Activated CD8-positive, alpha-beta memory T cell treated with anti-CD3 and anti-CD28 coated beads, Interleukin-2, amount 50 U/mL, for 24 hours (primary cell): ENCODE measurements at regions not wholly inside any gene's neighbourhood (a gene's known extent, or its start where the extent isn't known, plus 50 kb on each side); places are given as distances from the start of the nearest gene placed in this dataset.

Source experiments
- DNase-seq: peaks from one replicate; pipeline ENCODE4 v3.0.0-alpha.2; 2020; ENCODE audit errors: extremely low read depth

- DNase-seq, result no peak
Observed at GRCh38 chr11:104338186-104338585, 174.2 kb upstream of the PDGFD start.

DNA sequence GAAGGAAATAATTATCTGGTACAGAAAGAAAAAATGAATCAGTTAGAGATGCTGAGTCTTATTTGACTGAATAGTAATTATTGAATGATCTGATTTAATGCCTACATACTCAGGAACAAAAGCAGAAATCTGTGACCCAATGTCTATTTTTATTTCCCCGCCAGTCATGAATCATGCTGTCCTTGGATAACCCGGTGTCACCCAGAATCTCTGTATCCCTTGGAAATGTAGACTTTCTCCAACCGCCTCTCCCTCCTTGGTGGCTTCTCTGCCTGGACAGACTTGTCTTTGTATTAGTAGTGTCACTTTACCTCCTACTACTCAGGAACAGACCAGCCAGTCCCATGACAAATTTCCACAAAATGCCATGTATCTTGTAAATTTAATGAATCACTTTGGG is 173.3 kb upstream of the PDGFD start:
- no peak for DNase-seq

DNA sequence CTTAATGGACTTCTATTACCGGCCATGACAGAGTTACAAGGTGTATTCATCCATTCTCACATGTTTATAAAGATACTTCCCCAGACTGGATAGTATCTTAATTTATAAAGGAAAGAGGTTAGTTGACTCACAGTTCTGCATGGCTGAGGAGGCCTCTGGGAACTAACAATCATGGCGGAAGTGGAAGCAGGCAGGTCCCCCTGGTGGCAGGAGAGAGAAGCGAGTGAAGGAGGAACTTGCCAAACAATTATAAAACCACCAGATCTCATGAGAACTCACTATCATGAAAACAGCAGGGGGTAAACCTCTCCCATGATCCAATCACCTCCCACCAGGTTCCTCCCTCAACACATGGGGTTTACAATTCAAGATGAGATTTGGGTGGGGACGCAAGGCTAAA is 170.0 kb upstream of the PDGFD start:
- DNase-seq, result no peak

DNA sequence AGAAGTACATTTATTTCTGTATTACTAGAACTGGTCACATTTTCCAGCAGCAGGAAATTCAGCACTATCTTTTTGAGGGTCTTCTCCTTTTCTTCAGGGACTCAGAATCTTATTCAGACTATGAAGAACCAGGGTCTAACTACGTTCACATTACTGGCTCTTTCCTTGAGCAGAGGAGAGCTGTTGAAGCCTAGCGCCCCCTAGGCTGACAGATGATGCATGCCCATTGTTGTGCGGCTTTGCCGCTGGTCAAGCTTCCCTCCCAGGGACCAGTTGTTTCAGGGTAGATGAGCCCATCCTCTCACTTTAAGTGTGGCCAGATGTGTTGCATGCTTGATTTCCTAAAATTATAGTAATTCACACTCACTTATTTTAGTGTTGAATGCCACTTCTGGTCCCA is 168.2 kb upstream of the PDGFD start:
- no peak for DNase-seq

DNA sequence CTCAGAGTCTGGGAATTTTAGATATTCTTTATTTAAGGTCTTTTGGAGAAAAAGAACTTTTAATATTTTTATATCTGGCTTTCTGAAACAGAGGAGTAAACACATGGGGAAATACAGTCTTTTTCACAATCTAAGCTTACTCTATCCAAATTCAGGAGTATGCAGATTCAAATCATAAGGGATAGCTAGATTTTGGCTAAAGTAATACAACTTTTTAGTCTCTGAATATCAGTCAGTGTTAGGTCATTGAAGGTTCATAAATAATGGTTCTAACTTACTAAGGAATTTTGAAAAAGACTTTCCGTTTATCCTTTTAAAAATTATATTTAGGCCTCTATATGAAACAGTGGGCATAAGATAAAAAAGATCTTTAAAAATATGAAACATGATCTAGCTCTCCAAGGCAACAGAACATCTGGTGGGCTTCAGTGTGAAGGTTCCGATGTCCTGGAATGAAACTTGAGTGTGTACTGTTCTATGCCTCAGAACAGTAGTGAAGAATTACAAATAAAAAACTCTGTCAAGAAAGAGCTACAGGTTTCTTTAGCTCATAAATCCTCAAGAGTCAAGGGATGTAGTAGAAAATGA is 165.2 kb upstream of the PDGFD start:
- DNase-seq, result no peak

GRCh38 chr11:104328512-104328907 is 164.6 kb upstream of the PDGFD start:
- no peak for DNase-seq

DNA sequence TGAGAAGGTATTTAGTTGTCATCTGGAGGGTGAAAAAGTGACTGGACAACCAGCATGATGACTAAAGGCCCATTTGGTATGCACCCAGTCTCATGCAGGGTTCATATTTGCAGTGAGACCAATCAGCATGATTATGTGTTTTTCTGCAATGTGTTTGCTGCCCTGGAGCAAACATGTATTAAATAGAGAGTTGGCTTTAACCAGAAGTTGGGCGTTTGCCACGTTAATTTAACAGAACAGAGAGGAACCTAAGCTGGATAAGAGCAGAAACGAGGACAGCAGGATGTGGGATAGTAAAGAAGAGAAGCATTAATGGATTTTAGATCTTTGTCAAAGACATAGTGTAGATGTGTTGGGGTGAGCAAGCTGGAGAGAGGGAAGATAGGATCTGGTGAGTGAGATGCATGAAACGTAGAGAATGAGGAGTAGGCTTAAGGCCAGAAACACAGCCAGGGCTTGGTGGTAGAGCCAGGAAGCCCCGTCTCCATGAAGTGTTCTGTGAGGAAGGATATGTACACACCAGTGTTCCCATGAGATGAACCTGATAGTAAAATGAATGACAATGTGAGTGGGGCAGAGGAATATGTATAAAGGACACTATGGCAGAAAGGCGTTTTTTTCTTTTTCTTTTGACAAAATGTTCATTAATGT is 164.0 kb upstream of the PDGFD start:
- no peak for DNase-seq

DNA sequence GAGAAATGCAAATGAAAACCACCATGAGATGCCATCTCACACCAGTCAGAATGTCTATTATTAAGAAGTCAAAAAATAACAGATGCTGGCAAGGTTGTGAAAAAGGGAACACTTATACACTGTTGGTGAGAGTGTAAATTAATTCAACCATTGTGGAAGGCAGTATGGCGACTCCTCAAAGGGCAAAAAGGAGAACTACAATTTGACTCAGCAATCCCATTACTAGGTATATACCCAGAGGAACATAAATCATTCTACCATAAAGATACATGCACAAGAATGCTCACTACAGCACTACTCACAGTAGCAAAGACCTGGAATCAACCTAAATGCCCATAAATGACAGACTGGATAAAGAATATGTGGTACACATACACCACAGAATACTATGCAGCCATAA is 161.1 kb upstream of the PDGFD start:
- no peak for DNase-seq

- no peak for DNase-seq
Observed at GRCh38 chr11:104324276-104324675, 160.3 kb upstream of the PDGFD start.

DNA sequence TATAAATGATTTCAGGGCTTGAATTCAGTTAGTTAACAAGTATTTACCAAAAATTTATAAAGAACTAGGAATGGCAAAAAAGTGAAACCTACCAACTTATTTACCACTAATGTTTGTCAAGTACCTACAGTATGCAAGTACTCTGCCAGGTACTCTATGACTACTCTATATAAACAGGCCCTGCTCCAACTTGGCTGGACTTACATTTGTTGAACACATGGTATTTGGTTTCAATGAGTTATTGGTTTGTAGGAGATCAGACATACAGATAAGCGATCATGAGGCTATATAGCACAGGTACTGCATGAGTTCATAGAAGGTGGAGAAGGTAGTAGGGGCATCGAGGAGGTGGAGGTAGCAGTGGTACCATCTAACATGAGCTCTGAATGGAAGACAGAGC is 159.9 kb upstream of the PDGFD start:
- DNase-seq, result no peak

GRCh38 chr11:104322696-104323095 is 158.7 kb upstream of the PDGFD start:
- no peak for DNase-seq

- no peak for DNase-seq
Observed at GRCh38 chr11:104320956-104321355, 157.0 kb upstream of the PDGFD start.

DNA sequence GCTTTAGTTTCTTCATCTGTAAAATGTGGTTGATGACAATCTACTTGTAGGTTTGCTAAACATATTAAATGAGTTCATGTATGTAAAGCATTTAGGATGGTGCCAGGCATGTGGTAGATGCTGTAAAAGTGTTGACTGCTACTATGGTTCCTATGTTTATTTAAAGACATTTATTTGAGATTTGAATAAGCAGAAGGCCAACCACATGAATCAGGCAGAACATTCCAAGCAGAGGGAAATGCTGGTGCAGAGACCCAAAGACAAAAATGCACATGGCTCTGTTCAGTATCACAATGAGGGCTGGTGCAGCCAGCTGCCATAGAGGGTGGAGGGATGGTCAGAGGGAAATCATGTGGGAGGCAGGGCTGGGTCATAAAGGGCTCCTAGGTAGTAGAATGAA is 156.2 kb upstream of the PDGFD start:
- DNase-seq, result no peak

- no peak for DNase-seq
Observed at GRCh38 chr11:104319396-104319795, 155.4 kb upstream of the PDGFD start.

GRCh38 chr11:104306862-104307474 is 143.0 kb upstream of the PDGFD start:
- no peak for DNase-seq

- DNase-seq, result no peak
Observed at GRCh38 chr11:104301776-104302175, 137.8 kb upstream of the PDGFD start.

DNA sequence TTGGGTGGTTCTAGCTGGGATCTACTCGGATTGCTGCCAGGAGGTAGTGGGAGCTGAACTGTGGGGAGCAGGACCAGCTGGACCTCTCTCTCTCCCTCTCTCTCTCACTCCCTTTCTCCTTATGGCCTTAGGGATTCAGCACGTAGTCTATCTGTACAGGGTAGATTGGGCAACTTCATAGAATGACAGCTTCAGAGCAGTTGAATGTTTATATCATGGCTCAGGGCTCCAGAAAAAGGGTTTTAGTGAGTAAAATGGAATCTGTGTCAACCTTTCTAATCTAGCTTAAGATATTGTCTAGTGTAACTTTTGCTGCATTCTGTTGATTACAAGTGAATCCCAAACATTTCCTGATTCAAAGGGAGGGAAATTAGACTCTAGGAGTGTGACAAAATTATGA is 127.7 kb upstream of the PDGFD start:
- DNase-seq, result no peak

DNA sequence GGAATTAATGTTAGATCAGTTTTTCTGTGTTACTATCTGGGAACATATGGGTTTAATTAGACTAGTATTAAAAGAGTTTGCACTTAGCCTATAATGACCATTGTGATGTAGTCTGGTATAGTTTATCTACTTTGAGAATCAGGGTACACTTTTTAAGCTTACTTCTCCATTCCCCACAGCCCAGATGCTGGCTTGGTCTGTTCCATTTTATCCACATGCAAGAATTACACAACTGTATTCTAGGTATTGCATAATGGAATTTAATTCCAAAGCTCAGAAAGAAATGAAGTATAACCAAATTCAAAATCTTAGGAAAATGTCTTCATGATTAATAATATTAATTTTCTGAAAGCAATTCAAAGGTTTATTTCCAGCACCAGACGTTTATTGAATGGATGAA is 122.2 kb upstream of the PDGFD start:
- DNase-seq, result no peak

GRCh38 chr11:104279587-104279986 is 115.6 kb upstream of the PDGFD start:
- DNase-seq, result no peak

DNA sequence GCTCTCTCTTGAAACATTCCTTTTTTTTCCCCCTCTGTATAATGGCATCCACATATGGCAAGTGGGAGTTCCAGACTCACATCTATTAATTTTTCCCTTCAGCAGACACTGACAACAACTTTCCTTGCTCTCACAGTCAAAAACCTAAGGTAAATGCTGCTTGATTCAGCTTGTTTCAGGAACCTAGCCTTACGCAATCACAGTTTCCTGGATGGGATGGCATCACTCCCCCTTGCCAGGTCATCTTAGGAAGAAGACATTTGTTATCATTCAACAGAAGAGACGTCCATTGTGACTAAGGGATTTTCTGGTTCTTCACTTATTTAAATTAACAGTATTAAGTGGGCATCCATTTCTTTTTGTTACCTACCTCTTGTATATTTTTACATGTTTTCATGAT is 112.0 kb upstream of the PDGFD start:
- DNase-seq, result no peak

GRCh38 chr11:104260456-104260855 is 96.5 kb upstream of the PDGFD start:
- no peak for DNase-seq

DNA sequence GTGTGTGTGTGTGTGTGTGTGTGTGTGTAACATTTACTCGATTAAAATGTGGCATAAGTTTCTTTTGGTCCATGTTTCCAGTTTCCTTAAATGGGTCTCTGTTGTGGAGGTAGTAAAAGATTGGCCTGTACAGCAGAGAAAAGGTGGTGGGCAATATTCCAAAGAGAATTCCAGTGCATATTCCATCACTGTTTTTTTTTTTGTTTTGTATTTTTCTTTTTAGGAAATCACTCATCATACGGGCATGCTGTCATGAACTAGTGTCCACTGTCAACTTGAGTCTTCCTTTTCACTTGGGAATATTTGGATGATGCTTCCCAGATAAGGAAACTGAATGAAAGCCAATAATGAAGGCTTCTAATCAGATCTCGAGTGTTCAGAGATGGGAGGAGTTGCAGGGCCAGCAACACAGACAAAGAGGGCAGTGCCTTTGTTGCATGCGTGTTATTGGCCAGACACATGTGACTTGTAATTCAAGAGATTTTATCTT is 95.2 kb upstream of the PDGFD start:
- no peak for DNase-seq

DNA sequence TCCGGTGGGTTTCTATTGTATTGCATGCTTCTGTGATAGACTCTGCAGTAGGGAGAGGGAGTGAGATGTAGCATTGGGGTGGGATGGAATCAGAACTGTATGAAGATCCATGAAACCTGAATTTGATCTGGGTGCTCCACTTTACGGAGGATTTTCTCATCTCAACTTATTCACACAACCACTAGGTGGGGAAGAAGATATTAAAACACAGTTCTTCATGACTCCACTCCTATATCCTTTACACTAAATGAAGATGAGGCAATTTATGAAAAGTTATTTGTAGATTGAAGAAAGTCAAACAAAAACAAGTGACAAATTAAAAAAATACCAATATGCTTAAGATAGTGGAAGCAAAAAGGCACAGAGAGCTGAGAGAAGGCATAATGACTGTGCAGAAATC is 92.6 kb upstream of the PDGFD start:
- DNase-seq, result no peak

DNA sequence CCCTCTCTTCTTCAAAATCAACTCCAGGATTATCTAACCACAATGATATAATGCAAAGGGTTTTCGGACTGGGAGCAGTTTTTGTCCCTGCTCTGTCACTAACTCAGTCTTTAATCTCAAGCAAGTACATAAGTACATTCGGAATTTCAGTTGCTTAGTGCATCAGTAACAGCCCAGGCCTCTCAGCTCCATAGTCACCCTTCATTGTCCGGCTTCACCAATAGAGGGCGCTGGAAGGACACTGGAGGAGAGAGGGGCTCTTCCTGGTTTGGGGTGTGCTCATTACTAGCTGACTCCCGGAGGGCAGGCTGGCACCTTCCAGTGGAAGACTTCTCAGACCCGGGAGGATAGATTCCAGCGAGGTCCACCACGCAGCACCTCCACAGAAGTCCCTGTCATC is 90.4 kb upstream of the PDGFD start:
- no peak for DNase-seq
